HepG2 (cell line): ENCODE measurements at regions not wholly inside any gene's neighbourhood (a gene's known extent, or its start where the extent isn't known, plus 50 kb on each side); places are given as distances from the start of the nearest gene placed in this dataset.

Source experiments
- ATAC-seq: fragments of 200-7000 bp; cut with Tn5 transposase; 3 replicates; pipeline ENCODE4 v1.9.1; 2020; ENCODE audit warnings: mild to moderate bottlenecking, moderate library complexity
- BruUV-seq: library from RNA; stranded (reverse); fragments of 400-500 nt; replicated peaks from 2 replicates; lab custom pipeline; 2021; lab: Mats Ljungman, UMichigan
- CTCF ChIA-PET: fragments of 300-600 bp; formaldehyde crosslinking; extraction: SDS; loops from one replicate; lab custom pipeline; 2021; ENCODE audit warnings: low total read pairs, inconsistent platforms, low intra/inter-chr PET ratio; lab: Yijun Ruan, JAX
- POLR2A ChIA-PET: fragments of 350-600 bp; sonication (Branson Sonifier 250); formaldehyde crosslinking; loops from one replicate; lab custom pipeline; 2020; ENCODE audit warnings: antibody characterized with exemption, inconsistent platforms; lab: Yijun Ruan, JAX
- DNase-seq: peaks from one replicate; pipeline ENCODE4 v3.0.0-alpha.2; 2015; ENCODE audit warnings: low spot score
- FAIRE-seq: peaks from 3 replicates; lab custom pipeline; 2011; peaks lifted over from hg19 to GRCh38; lab: Jason Lieb, UNC
- H2AFZ ChIP-seq: one replicate; pipeline ENCODE4 v1.6.1; 2011; ENCODE audit warnings: low read length, inconsistent platforms
- H3K27ac ChIP-seq: fragments of 300-600 bp; 3 replicates; pipeline ENCODE4 v1.8.0; 2011; ENCODE audit warnings: mixed run types, mild to moderate bottlenecking, mixed read lengths, low read length, inconsistent platforms; ENCODE audit not compliant: insufficient read depth; ENCODE audit errors: extremely low read length
- H3K27me3 ChIP-seq, 2 experiments: fragments of 200-600 bp in 1 of 2; 2 replicates in 1 of 2; 3 replicates in 1 of 2; pipeline versions ENCODE4 v1.6.0 to v1.8.0; 2011; ENCODE audit warnings: low read length in 2 of 2, mild to moderate bottlenecking in 2 of 2, moderate library complexity in 2 of 2, inconsistent platforms in 1 of 2; ENCODE audit not compliant: insufficient read depth in 2 of 2, control insufficient read depth in 1 of 2
- H3K36me3 ChIP-seq, 2 experiments: fragments of 200-600 bp in 1 of 2; replicated peaks in 1 of 2; 2 replicates in 1 of 2; 3 replicates in 1 of 2; pipeline versions ENCODE4 v1.5.1 to v1.8.0; 2011; ENCODE audit warnings: low read length in 2 of 2, inconsistent platforms in 1 of 2; ENCODE audit not compliant: insufficient read depth in 2 of 2, control insufficient read depth in 1 of 2
- H3K4me1 ChIP-seq: 2 replicates; pipeline ENCODE4 v1.5.1; 2012; ENCODE audit warnings: low read length, inconsistent platforms; ENCODE audit not compliant: insufficient read depth
- H3K4me2 ChIP-seq: 2 replicates; pipeline ENCODE4 v1.6.0; 2011; ENCODE audit warnings: low read depth, low read length, inconsistent platforms
- H3K4me3 ChIP-seq, 3 experiments: fragments of 200-600 bp in 1 of 3; sonication (generic), shearing (Covaris generic) in 1 of 3; replicated peaks in 1 of 3; 2 replicates each; pipeline ENCODE4 v1.5.1; 2011 to 2016; ENCODE audit warnings: low read length in 3 of 3, inconsistent platforms in 2 of 3, low read depth in 2 of 3, mild to moderate bottlenecking in 2 of 3, control low read depth in 1 of 3, mixed read lengths in 1 of 3; ENCODE audit not compliant: insufficient read depth in 1 of 3
- H3K79me2 ChIP-seq: one replicate; pipeline ENCODE4 v1.6.1; 2011; ENCODE audit warnings: low read length, inconsistent platforms; ENCODE audit not compliant: insufficient read depth
- H3K9ac ChIP-seq: 2 replicates; pipeline ENCODE4 v1.6.0; 2011; ENCODE audit warnings: mild to moderate bottlenecking, low read depth, low read length, inconsistent platforms; ENCODE audit not compliant: insufficient read depth
- H3K9me3 ChIP-seq: 2 replicates; pipeline ENCODE4 v1.5.1; 2012; ENCODE audit warnings: mild to moderate bottlenecking, low read length
- H4K20me1 ChIP-seq: 2 replicates; pipeline ENCODE4 v1.6.0; 2011; ENCODE audit warnings: inconsistent platforms, mild to moderate bottlenecking, low read length, moderate library complexity; ENCODE audit not compliant: insufficient read depth
- CCDC6 ChIP-seq: sonication (generic); formaldehyde crosslinking; IDR thresholded peaks from 2 replicates; pipeline ENCODE4 v1.8.1; 2022; ENCODE audit warnings: mild to moderate bottlenecking, missing genetic modification reagents, moderate library complexity
- ETV6 ChIP-seq: sonication (generic); formaldehyde crosslinking; conservative IDR thresholded peaks from 2 replicates; pipeline ENCODE4 v1.4.0; 2020; ENCODE audit warnings: missing genetic modification reagents
- KLF12 ChIP-seq: sonication (generic); formaldehyde crosslinking; IDR thresholded peaks from 2 replicates; pipeline ENCODE4 v1.4.0; 2020; ENCODE audit warnings: missing genetic modification reagents, borderline replicate concordance
- POGZ ChIP-seq: sonication (generic); formaldehyde crosslinking; IDR thresholded peaks from 2 replicates; pipeline ENCODE4 v1.4.0; 2020; ENCODE audit warnings: mild to moderate bottlenecking, missing genetic modification reagents
- PPARG ChIP-seq: conservative IDR thresholded peaks from 2 replicates; pipeline ENCODE4 v1.6.1; 2016; ENCODE audit warnings: missing biosample characterization, missing genetic modification reagents
- SCMH1 ChIP-seq: sonication (generic); formaldehyde crosslinking; IDR thresholded peaks from 2 replicates; pipeline ENCODE4 v1.9.0; 2021; ENCODE audit warnings: missing genetic modification reagents, mild to moderate bottlenecking, borderline replicate concordance
- SMAD1 ChIP-seq: sonication (generic); formaldehyde crosslinking; IDR thresholded peaks from 2 replicates; pipeline ENCODE4 v1.4.0; 2020; ENCODE audit warnings: missing genetic modification reagents, low read depth, mild to moderate bottlenecking, borderline replicate concordance
- TCF12 ChIP-seq, 2 experiments: fragments of 450-650 bp in 1 of 2; sonication (generic) in 1 of 2; formaldehyde crosslinking in 1 of 2; IDR thresholded peaks; 2 replicates each; pipeline versions ENCODE4 v1.6.1 to v1.8.0; 2017 to 2022; ENCODE audit warnings: antibody characterized with exemption in 1 of 2, mild to moderate bottlenecking in 1 of 2, missing genetic modification reagents in 1 of 2, moderate library complexity in 1 of 2
- ZNF142 ChIP-seq: sonication (generic); formaldehyde crosslinking; IDR thresholded peaks from 2 replicates; pipeline ENCODE4 v1.4.0; 2020; ENCODE audit warnings: missing genetic modification reagents
- ZNF432 ChIP-seq: sonication (generic); formaldehyde crosslinking; IDR thresholded peaks from 2 replicates; pipeline ENCODE4 v1.5.0; 2020; ENCODE audit warnings: missing genetic modification reagents, mild to moderate bottlenecking, borderline replicate concordance
- ZNF441 ChIP-seq: sonication (generic); formaldehyde crosslinking; IDR thresholded peaks from 2 replicates; pipeline ENCODE4 v1.7.0; 2021; ENCODE audit warnings: missing genetic modification reagents, borderline replicate concordance
- ZNF672 ChIP-seq: sonication (generic); formaldehyde crosslinking; IDR thresholded peaks from 2 replicates; pipeline ENCODE4 v1.8.1; 2022; ENCODE audit warnings: missing genetic modification reagents
- ZNF768 ChIP-seq: sonication (generic); formaldehyde crosslinking; IDR thresholded peaks from 2 replicates; pipeline ENCODE4 v1.4.0; 2020; ENCODE audit warnings: missing genetic modification reagents
- WGBS: methylation state at CpG from one replicate; pipeline ENCODE4 v1.1.6; 2017; ENCODE audit warnings: low lambda C conversion rate; 5-methylcytosine and 5-hydroxymethylcytosine counted together
- in situ Hi-C: cut with HindIII; loops from 2 replicates; pipeline ENCODE4 v1.10.0; 2017; ENCODE audit warnings: low pct_unique_long_range_greater_than_20kb; ENCODE audit not compliant: extremely low pct_ligation_motif_present
- intact Hi-C: fragments of 100-400 bp; cut with micrococcal nuclease; formaldehyde crosslinking; loops from one replicate; pipeline ENCODE4 v1.10.0; 2022; ENCODE audit not compliant: unreplicated experiment
- TF ChIP-seq, protein P1 (sequence below): sonication (generic); formaldehyde crosslinking; IDR thresholded peaks from 2 replicates; pipeline ENCODE4 v1.8.0; 2022; ENCODE audit warnings: missing genetic modification reagents, mild to moderate bottlenecking, moderate library complexity, borderline replicate concordance

DNA sequence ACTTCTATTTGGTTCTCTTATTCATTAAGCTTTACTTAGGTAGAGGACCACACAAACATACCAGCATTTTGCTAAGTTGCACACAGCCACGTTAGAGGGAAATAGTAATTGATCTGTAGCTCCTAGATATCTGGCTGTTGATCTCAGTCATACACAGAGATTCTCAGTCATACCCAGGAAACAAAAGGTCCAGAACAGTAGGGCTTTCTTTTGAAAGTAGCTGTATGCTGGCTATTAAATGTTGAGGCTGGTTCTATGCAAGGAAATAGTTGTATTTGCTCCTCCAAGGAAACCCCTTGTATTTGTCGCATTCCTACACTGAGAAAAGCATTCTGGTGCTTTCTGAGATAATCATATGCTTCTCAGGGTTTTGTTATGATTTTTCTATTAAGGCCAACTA, 523.8 kb downstream of the SOX2 start:
- Histone ChIP-seq H3K27ac (no peak overlapping the region), H3K36me3 (no peaks in the 10 kb centered on the region), H4K20me1 (no peaks in the 10 kb centered on the region), H3K4me3 (no peak overlapping the region), H3K9me3 (no peaks in the 10 kb centered on the region), H3K9ac (no peak overlapping the region), H2AFZ (no peak overlapping the region), H3K4me1 (peaks cover 34% of the 10 kb centered on the region), H3K4me2 (no peak overlapping the region), H3K79me2 (no peaks in the 10 kb centered on the region), H3K27me3 (no peaks in the 10 kb centered on the region)
- BruUV-seq = no TSS peak
- no peak for FAIRE-seq
- intact Hi-C loops (no loop called here), in situ Hi-C loops (no loop called here)
- ChIA-PET CTCF (no interaction called here), POLR2A (interaction anchor here (1.8 kb wide), 1 partner anchor 9 kb away, joined by 5 read pairs; no protein-coding TSS in a partner anchor)
- no peak; the same call in 2 of the 3 replicates for ATAC-seq
- DNase-seq = peak; percentile 13
- TF ChIP-seq ZNF441 (CRISPR knock-in tag) (no peak), SCMH1 (CRISPR knock-in tag) (no peak), ZNF432 (no peak), KLF12 (no peak), ETV6 (CRISPR knock-in tag) (no peak), POGZ (CRISPR knock-in tag) (no peak), PPARG (no peak), ZNF142 (CRISPR knock-in tag) (no peak), SMAD1 (no peak), ZNF768 (no peak), CCDC6 (CRISPR knock-in tag) (no peak), ZNF672 (CRISPR knock-in tag) (no peak), TCF12 (IDR thresholded peaks at IDR 0.05) (no peak), TCF12 (CRISPR knock-in tag; IDR thresholded peaks at IDR 0.05) (no peak)
- TF ChIP-seq, protein P1, sequence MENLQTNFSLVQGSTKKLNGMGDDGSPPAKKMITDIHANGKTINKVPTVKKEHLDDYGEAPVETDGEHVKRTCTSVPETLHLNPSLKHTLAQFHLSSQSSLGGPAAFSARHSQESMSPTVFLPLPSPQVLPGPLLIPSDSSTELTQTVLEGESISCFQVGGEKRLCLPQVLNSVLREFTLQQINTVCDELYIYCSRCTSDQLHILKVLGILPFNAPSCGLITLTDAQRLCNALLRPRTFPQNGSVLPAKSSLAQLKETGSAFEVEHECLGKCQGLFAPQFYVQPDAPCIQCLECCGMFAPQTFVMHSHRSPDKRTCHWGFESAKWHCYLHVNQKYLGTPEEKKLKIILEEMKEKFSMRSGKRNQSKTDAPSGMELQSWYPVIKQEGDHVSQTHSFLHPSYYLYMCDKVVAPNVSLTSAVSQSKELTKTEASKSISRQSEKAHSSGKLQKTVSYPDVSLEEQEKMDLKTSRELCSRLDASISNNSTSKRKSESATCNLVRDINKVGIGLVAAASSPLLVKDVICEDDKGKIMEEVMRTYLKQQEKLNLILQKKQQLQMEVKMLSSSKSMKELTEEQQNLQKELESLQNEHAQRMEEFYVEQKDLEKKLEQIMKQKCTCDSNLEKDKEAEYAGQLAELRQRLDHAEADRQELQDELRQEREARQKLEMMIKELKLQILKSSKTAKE (CRISPR knock-in tag) = no peak
- 23% methylated on average over 2 of the region's 2 CpGs for WGBS
